Activated naive CD8-positive, alpha-beta T cell (primary cell): ENCODE measurements at regions not wholly inside any gene's neighbourhood (a gene's known extent, or its start where the extent isn't known, plus 50 kb on each side); places are given as distances from the start of the nearest gene placed in this dataset.
"Not testable (repeated sequence)": the region's sequence is repeated elsewhere in the genome, so short reads cannot be mapped to it uniquely, and the experiment has no call there.

Experiments
- H3K27ac Mint-ChIP-seq: one replicate; pipeline ENCODE4 v1.8.0; 2021; ENCODE audit warnings: mixed read lengths
- H3K27me3 Mint-ChIP-seq: one replicate; pipeline ENCODE4 v1.8.0; 2021; ENCODE audit warnings: mixed read lengths
- H3K36me3 Mint-ChIP-seq: one replicate; pipeline ENCODE4 v1.8.0; 2021; ENCODE audit warnings: mixed read lengths
- H3K4me1 Mint-ChIP-seq: one replicate; pipeline ENCODE4 v1.8.0; 2021; ENCODE audit warnings: low read depth, mixed read lengths
- H3K4me3 Mint-ChIP-seq: one replicate; pipeline ENCODE4 v1.8.0; 2021; ENCODE audit warnings: mild to moderate bottlenecking, mixed read lengths
- H3K9me3 Mint-ChIP-seq: one replicate; pipeline ENCODE4 v1.8.0; 2021; ENCODE audit warnings: low read depth, mixed read lengths

GRCh38 chrX:39774774-39775328 is 322.9 kb downstream of the BCOR start:
- Mint-ChIP-seq H3K27me3 (no peaks in the 10 kb centered on the region), H3K36me3 (no peaks in the 10 kb centered on the region), H3K27ac (peak overlapping the region; percentile 79), H3K9me3 (no peaks in the 10 kb centered on the region), H3K4me1 (peaks cover 44% of the 10 kb centered on the region), H3K4me3 (peak overlapping the region; percentile 52)

- Mint-ChIP-seq H3K4me3 (no peak overlapping the region), H3K4me1 (peaks cover 28% of the 10 kb centered on the region), H3K36me3 (peaks cover 2% of the 10 kb centered on the region), H3K27ac (peak overlapping the region; percentile 54), H3K9me3 (no peaks in the 10 kb centered on the region), H3K27me3 (no peaks in the 10 kb centered on the region)
Measured at GRCh38 chrX:39777623-39778025, 320.1 kb downstream of the BCOR start.

- Mint-ChIP-seq H3K27ac (peak overlapping the region; percentile 34), H3K4me1 (peaks cover 11% of the 10 kb centered on the region), H3K36me3 (peaks cover 2% of the 10 kb centered on the region), H3K4me3 (no peak overlapping the region), H3K27me3 (no peaks in the 10 kb centered on the region), H3K9me3 (no peaks in the 10 kb centered on the region)
Measured at GRCh38 chrX:39779952-39780783, 317.6 kb downstream of the BCOR start.

GRCh38 chrX:39782276-39782675 is 315.5 kb downstream of the BCOR start:
- Mint-ChIP-seq H3K36me3 (peaks cover 2% of the 10 kb centered on the region), H3K4me1 (peaks cover 5% of the 10 kb centered on the region), H3K4me3 (no peak overlapping the region), H3K9me3 (no peaks in the 10 kb centered on the region), H3K27me3 (no peaks in the 10 kb centered on the region), H3K27ac (no peak overlapping the region)

- Mint-ChIP-seq H3K4me1 (peaks cover 2% of the 10 kb centered on the region), H3K27ac (no peak overlapping the region), H3K9me3 (no peaks in the 10 kb centered on the region), H3K27me3 (no peaks in the 10 kb centered on the region), H3K4me3 (no peak overlapping the region), H3K36me3 (no peaks in the 10 kb centered on the region)
Measured at GRCh38 chrX:39787999-39788398, 309.8 kb downstream of the BCOR start.

GRCh38 chrX:39788521-39788920 is 309.2 kb downstream of the BCOR start:
- Mint-ChIP-seq H3K4me1 (peaks cover 2% of the 10 kb centered on the region), H3K27me3 (no peaks in the 10 kb centered on the region), H3K9me3 (no peaks in the 10 kb centered on the region), H3K4me3 (no peak overlapping the region), H3K36me3 (no peaks in the 10 kb centered on the region), H3K27ac (no peak overlapping the region)

GRCh38 chrX:39791691-39792090 is 306.1 kb downstream of the BCOR start:
- Mint-ChIP-seq H3K9me3 (no peaks in the 10 kb centered on the region), H3K27me3 (no peaks in the 10 kb centered on the region), H3K4me3 (no peak overlapping the region), H3K4me1 (peaks cover 2% of the 10 kb centered on the region), H3K36me3 (no peaks in the 10 kb centered on the region), H3K27ac (no peak overlapping the region)

- no peaks in the 10 kb centered on the region for H3K9me3 Mint-ChIP-seq
- H3K27me3 Mint-ChIP-seq, result no peaks in the 10 kb centered on the region
- H3K36me3 Mint-ChIP-seq, result no peaks in the 10 kb centered on the region
- no peak overlapping the region for H3K27ac Mint-ChIP-seq
- H3K4me3 Mint-ChIP-seq, result no peak overlapping the region
- H3K4me1 Mint-ChIP-seq, result peaks cover 2% of the 10 kb centered on the region
Measured at GRCh38 chrX:39795605-39796004, 302.2 kb downstream of the BCOR start.

GRCh38 chrX:39796856-39797255 is 300.9 kb downstream of the BCOR start:
- Mint-ChIP-seq H3K27ac (no peak overlapping the region), H3K4me3 (no peak overlapping the region), H3K36me3 (no peaks in the 10 kb centered on the region), H3K27me3 (no peaks in the 10 kb centered on the region), H3K9me3 (no peaks in the 10 kb centered on the region), H3K4me1 (no peaks in the 10 kb centered on the region)

- not testable (repeated sequence) for H3K4me3 Mint-ChIP-seq, H3K27ac Mint-ChIP-seq, H3K27me3 Mint-ChIP-seq, H3K4me1 Mint-ChIP-seq, H3K9me3 Mint-ChIP-seq, H3K36me3 Mint-ChIP-seq
Measured at GRCh38 chrX:39798488-39798887, 299.3 kb downstream of the BCOR start.

- H3K9me3 Mint-ChIP-seq, result no peaks in the 10 kb centered on the region
- no peak overlapping the region for H3K4me3 Mint-ChIP-seq
- peaks cover 4% of the 10 kb centered on the region for H3K4me1 Mint-ChIP-seq
- no peak overlapping the region for H3K27ac Mint-ChIP-seq
- no peaks in the 10 kb centered on the region for H3K36me3 Mint-ChIP-seq
- no peaks in the 10 kb centered on the region for H3K27me3 Mint-ChIP-seq
Measured at GRCh38 chrX:39802354-39802753, 295.4 kb downstream of the BCOR start.

- Mint-ChIP-seq H3K27ac (no peak overlapping the region), H3K4me1 (peaks cover 4% of the 10 kb centered on the region), H3K4me3 (no peak overlapping the region), H3K36me3 (no peaks in the 10 kb centered on the region), H3K9me3 (no peaks in the 10 kb centered on the region), H3K27me3 (no peaks in the 10 kb centered on the region)
Measured at GRCh38 chrX:39802908-39803307, 294.9 kb downstream of the BCOR start.

GRCh38 chrX:39805022-39805421 is 292.7 kb downstream of the BCOR start:
- no peak overlapping the region for H3K4me3 Mint-ChIP-seq
- no peaks in the 10 kb centered on the region for H3K36me3 Mint-ChIP-seq
- H3K4me1 Mint-ChIP-seq, result peaks cover 4% of the 10 kb centered on the region
- H3K27ac Mint-ChIP-seq, result no peak overlapping the region
- H3K27me3 Mint-ChIP-seq, result no peaks in the 10 kb centered on the region
- H3K9me3 Mint-ChIP-seq, result no peaks in the 10 kb centered on the region

- Mint-ChIP-seq H3K27ac (no peak overlapping the region), H3K4me3 (no peak overlapping the region), H3K36me3 (no peaks in the 10 kb centered on the region), H3K27me3 (no peaks in the 10 kb centered on the region), H3K4me1 (peaks cover 4% of the 10 kb centered on the region), H3K9me3 (no peaks in the 10 kb centered on the region)
Measured at GRCh38 chrX:39805825-39806224, 291.9 kb downstream of the BCOR start.

GRCh38 chrX:39808471-39808917 is 289.3 kb downstream of the BCOR start:
- Mint-ChIP-seq H3K9me3 (no peaks in the 10 kb centered on the region), H3K27me3 (no peaks in the 10 kb centered on the region), H3K4me1 (peaks cover 4% of the 10 kb centered on the region), H3K4me3 (no peak overlapping the region), H3K36me3 (no peaks in the 10 kb centered on the region), H3K27ac (no peak overlapping the region)

GRCh38 chrX:39809331-39809730 is 288.4 kb downstream of the BCOR start:
- Mint-ChIP-seq H3K4me3 (no peak overlapping the region), H3K4me1 (peaks cover 6% of the 10 kb centered on the region), H3K27ac (no peak overlapping the region), H3K27me3 (no peaks in the 10 kb centered on the region), H3K36me3 (no peaks in the 10 kb centered on the region), H3K9me3 (no peaks in the 10 kb centered on the region)
